ENCODE measurements at regions not wholly inside any gene's neighbourhood (a gene's known extent, or its start where the extent isn't known, plus 50 kb on each side); places are given as distances from the start of the nearest gene placed in this dataset.

DNA sequence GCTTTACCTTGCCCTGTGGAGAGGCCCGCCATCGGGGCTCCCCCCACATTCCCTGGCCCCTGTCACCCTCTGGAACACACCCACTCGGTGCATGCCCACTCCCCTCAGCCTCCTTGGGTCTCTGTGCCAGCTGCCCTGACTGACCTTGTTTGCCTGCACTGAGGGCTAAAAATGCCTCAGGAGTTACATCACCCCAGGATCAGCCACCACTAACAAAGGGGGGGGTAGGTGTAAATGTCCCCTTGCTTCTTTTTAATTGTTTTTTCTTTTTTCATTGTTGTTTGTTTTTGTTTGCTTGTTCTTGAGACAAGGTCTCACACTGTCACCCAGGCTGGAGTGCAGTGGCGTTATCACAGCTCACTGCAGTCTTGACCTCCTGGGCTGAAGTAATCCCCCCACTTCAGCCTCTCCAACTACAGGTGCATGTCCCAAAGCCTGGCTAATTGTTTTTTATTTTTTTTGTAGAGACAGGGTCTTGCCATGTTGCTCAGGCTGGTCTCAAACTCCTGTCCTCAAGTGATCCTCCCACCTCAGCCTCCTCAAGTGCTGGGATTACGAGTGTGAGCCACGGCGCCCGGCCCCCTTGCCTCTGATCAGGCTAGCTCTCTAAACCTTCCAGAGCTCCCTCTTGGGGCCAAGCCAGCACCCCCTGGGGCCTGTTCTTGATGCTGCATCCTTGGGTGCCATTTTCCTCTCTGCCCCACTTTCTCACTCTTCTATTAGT is 297.1 kb downstream of the UQCRFS1 start:
- Histone ChIP-seq H3K4me1 (no peaks in the 10 kb centered on the region), H3K36me3 (no peaks in the 10 kb centered on the region), H3K9me3 (no peaks in the 10 kb centered on the region), H3K27ac (no peak overlapping the region), H3K4me3 (no peak overlapping the region), H3K27me3 (no peaks in the 10 kb centered on the region)
- TF ChIP-seq CTCF (IDR thresholded peaks at IDR 0.05) = no peak
- no peak for TF ChIP-seq POLR2AphosphoS5 (IDR thresholded peaks at IDR 0.05; ENCODE audit: insufficient read depth in 1 of 2, low read depth in 1 of 2)
- no peak for TF ChIP-seq POLR2A (IDR thresholded peaks at IDR 0.05)
- intact Hi-C loops (cut with DNase I) = no loop called here
- no peak for DNase-seq (ENCODE audit: extremely low spot score in 2 of 2)

DNA sequence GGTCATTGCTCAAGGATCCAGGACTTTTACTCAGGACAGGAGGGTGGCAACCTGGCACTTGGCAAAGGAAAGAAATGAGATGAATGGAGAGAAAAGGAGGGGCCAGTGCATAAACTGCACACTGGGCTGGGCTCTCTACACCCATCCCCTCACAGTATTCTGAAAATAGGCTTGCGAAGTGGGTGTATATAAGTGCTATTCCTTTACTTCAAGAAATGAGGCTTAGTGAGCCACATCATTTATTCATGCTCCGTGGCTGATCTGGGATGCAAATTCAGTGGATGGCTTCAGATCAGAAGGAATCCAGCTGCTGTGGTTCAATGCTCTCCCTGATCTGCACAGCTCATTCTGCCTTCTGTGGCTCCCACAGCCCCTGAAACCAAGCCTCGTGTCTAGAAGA is 297.7 kb downstream of the UQCRFS1 start:
- no peak for TF ChIP-seq CTCF (IDR thresholded peaks at IDR 0.05)
- TF ChIP-seq POLR2AphosphoS5 (IDR thresholded peaks at IDR 0.05; ENCODE audit: insufficient read depth in 1 of 2, low read depth in 1 of 2) = no peak
- TF ChIP-seq POLR2A (IDR thresholded peaks at IDR 0.05) = no peak
- Histone ChIP-seq H3K27me3 (no peaks in the 10 kb centered on the region), H3K36me3 (no peaks in the 10 kb centered on the region), H3K4me3 (no peak overlapping the region), H3K27ac (no peak overlapping the region), H3K4me1 (no peaks in the 10 kb centered on the region), H3K9me3 (no peaks in the 10 kb centered on the region)
- DNase-seq (ENCODE audit: extremely low spot score in 2 of 2) = no peak
- intact Hi-C loops (cut with DNase I) = no loop called here

DNA sequence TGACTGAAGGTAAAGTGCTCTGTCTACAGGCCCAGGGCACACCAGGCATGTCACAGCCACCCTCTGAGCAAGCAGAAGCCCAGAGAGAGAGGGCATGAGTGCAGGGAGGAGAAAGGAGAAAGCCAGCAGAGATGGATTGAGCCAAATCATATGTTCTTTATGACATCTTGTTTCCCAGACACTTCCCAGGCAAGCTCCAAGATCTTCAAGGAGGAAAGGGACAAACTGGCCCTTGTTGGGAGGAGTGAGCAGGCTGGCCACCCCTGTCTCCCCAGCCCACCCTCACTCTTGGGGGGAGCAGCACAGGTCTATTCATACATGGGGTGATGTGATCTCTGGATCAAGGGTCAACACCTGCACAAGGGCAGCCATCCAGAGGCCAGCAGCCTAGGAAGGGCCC is 298.8 kb downstream of the UQCRFS1 start:
- Histone ChIP-seq H3K27me3 (no peaks in the 10 kb centered on the region), H3K36me3 (no peaks in the 10 kb centered on the region), H3K4me3 (no peak overlapping the region), H3K9me3 (no peaks in the 10 kb centered on the region), H3K4me1 (no peaks in the 10 kb centered on the region), H3K27ac (no peak overlapping the region)
- no peak for DNase-seq (ENCODE audit: extremely low spot score in 2 of 2)
- intact Hi-C loops (cut with DNase I) = no loop called here
- TF ChIP-seq CTCF (IDR thresholded peaks at IDR 0.05) (no peak), POLR2A (IDR thresholded peaks at IDR 0.05) (no peak), POLR2AphosphoS5 (IDR thresholded peaks at IDR 0.05; ENCODE audit: insufficient read depth in 1 of 2, low read depth in 1 of 2) (no peak)

DNA sequence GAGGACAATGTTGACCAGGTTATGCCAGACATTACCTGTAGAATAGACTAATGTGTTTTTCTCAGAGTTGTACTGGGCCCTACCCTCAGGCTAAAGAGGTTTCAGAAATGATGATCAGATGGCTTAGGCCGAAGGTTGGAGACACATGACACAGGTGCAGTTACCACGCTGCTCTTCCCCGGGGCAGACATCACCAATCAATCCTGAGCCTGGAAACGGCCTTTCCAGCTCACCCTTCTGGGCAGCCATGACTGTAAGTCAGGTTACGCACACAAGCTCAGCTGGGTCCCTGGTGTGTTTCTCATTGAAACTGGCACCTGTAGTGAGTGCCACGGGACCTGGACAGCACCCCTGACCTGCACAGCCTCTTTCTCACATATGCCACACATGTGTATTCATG is 299.3 kb downstream of the UQCRFS1 start:
- DNase-seq (ENCODE audit: extremely low spot score in 2 of 2) = no peak
- TF ChIP-seq POLR2A (IDR thresholded peaks at IDR 0.05) = no peak
- no peak for TF ChIP-seq POLR2AphosphoS5 (IDR thresholded peaks at IDR 0.05; ENCODE audit: insufficient read depth in 1 of 2, low read depth in 1 of 2)
- TF ChIP-seq CTCF (IDR thresholded peaks at IDR 0.05) = no peak
- H3K4me3 ChIP-seq = no peak overlapping the region
- no peaks in the 10 kb centered on the region for H3K9me3 ChIP-seq
- no peaks in the 10 kb centered on the region for H3K27me3 ChIP-seq
- H3K36me3 ChIP-seq = no peaks in the 10 kb centered on the region
- no peak overlapping the region for H3K27ac ChIP-seq
- intact Hi-C loops (cut with DNase I) = no loop called here
- H3K4me1 ChIP-seq = no peaks in the 10 kb centered on the region

GRCh38 chr19:28908941-28909340 is 304.0 kb downstream of the UQCRFS1 start:
- no peak for TF ChIP-seq POLR2A (IDR thresholded peaks at IDR 0.05)
- no peak for TF ChIP-seq CTCF (IDR thresholded peaks at IDR 0.05)
- no peak for TF ChIP-seq POLR2AphosphoS5 (IDR thresholded peaks at IDR 0.05; ENCODE audit: insufficient read depth in 1 of 2, low read depth in 1 of 2)
- Histone ChIP-seq H3K4me1 (no peaks in the 10 kb centered on the region), H3K4me3 (no peak overlapping the region), H3K36me3 (no peaks in the 10 kb centered on the region), H3K27me3 (no peaks in the 10 kb centered on the region), H3K9me3 (no peaks in the 10 kb centered on the region), H3K27ac (no peak overlapping the region)
- intact Hi-C loops (cut with DNase I) = no loop called here
- no peak for DNase-seq (ENCODE audit: extremely low spot score in 2 of 2)

Data from vagina (tissue), 2 donors.